ENCODE measurements at regions not wholly inside any gene's neighbourhood (a gene's known extent, or its start where the extent isn't known, plus 50 kb on each side); places are given as distances from the start of the nearest gene placed in this dataset.

DNA sequence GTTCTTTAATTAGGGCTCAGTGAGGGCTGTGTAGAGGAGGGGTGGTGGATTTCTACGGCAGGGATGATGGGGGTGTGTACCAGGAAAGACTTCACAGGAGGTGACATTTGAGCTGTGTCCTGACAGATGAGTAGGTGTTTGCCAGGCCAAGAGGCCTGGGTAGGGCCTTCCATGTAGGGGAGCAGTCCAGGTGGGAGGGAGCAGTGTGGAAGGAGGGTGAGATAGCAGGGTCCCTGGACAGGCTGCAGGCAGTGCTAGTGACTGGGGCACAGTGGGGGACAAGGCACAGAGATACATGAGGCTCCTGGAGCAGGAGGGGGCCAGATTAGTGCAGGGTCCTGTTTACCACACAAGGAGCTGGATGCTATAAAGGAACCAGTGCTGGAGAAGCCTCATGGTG, 147.9 kb upstream of the CADM1 start:
- TF ChIP-seq POLR2A (IDR thresholded peaks at IDR 0.05): no peak
- TF ChIP-seq, protein P1, sequence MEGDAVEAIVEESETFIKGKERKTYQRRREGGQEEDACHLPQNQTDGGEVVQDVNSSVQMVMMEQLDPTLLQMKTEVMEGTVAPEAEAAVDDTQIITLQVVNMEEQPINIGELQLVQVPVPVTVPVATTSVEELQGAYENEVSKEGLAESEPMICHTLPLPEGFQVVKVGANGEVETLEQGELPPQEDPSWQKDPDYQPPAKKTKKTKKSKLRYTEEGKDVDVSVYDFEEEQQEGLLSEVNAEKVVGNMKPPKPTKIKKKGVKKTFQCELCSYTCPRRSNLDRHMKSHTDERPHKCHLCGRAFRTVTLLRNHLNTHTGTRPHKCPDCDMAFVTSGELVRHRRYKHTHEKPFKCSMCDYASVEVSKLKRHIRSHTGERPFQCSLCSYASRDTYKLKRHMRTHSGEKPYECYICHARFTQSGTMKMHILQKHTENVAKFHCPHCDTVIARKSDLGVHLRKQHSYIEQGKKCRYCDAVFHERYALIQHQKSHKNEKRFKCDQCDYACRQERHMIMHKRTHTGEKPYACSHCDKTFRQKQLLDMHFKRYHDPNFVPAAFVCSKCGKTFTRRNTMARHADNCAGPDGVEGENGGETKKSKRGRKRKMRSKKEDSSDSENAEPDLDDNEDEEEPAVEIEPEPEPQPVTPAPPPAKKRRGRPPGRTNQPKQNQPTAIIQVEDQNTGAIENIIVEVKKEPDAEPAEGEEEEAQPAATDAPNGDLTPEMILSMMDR (IDR thresholded peaks at IDR 0.05): no peak

All from gastroesophageal sphincter (tissue), 3 donors.